ENCODE measurements at regions not wholly inside any gene's neighbourhood (a gene's known extent, or its start where the extent isn't known, plus 50 kb on each side); places are given as distances from the start of the nearest gene placed in this dataset.
"Not testable (repeated sequence)": the region's sequence is repeated elsewhere in the genome, so short reads cannot be mapped to it uniquely, and the experiment has no call there.

DNA sequence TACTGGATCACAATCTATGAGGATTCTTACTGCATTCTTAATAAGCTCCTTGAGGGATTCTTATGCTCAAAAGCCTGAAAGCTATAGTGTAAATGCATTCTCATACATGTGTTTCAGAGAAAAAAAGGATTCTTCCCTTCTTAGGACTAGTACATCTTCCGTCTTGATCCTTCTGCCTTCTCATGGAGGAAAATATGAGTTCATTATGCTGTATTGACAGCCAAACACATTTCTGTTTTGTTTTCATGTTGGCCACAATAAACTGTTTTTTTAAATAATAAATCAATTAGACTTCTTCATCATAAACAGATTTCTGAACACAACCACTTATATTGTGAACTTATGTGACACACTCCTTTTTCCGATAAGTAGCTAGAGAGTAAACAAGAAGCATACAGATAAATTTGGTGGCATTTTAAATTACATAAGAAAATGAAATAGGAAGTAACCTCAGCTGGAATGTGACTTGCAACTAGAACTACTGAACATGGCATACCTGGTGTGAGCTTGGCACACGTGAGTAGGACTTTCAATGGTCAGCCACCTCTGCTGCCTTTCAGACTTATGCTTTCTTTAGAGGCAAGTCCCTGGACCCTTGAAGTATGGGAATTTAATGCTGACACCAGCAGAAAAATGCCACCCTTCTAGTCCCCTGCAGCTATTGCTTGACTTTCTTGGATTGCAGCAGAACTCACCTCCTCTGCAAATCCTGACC lies 350.4 kb downstream of the BCKDHB start:
- DNase-seq (no peak), ATAC-seq (no peak)

DNA sequence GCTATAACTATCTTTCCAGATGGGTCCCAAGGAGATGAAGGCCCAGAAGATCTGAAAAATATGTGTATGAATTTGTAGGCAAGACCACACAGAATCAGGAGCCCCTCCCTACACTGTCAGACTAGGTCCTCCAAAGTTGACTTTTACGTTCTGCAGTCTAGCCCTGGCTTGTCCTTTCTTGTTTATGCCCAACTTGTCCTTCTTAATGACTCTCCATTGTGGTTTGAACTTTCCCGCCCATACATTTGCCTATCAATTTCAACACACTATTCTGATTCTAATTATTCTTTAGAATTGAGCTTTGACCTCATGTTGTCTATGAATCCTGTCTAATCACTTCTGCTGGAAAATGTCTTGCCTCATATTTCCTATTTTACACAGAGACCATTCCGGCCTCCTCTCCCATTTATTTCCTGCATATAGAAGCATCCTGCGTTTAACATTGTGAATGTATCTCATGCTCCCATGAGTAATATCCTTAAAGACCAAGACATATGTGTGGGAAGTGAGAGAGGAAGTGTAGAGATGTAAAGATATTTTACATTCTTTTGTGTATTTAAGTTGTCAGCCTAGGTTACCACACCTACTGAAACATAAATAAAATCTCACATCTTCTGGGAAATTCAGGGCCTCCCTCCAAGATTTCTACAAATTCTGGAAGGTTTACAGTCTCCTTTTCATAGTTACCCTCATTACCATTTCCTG lies 348.3 kb downstream of the BCKDHB start:
- ATAC-seq (no peak), DNase-seq (no peak)

DNA sequence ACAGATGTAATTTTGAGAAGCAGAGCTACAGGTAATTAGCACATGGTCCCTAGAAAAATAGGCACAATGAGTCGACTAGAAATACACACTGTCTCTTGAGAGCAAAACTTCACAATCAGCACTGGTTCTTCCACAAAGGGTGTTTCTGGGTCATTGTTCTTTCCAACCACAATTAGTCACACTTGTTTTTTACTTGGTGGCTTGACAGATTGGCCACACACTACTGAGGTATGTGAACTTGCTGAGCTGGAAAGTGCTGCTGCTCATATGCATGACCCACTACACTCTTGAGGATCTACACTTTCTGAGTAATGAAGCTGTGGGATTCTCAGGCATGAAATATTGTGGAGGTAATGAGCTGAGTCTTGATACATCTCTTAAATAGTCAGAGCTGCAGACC lies 347.7 kb downstream of the BCKDHB start:
- DNase-seq (no peak), ATAC-seq (peak; percentile 88)

DNA sequence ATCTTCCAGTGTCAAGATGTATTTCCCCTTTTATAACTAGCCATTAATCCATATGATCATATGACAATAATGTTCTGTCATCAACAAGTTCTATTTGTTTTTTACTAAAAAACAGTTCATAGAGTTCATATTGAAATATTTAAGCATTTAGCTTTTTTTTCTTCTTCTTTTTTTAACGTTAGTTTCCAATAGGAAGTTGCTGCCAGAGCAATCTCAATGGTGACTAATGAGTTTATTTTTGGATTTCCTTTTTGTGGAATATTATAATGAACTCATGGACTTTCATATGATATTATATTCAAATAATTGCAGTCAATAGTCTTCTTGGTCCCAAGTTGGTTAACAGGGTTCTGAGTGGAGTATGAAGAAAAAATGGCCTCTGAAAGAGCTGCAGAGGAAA lies 343.3 kb downstream of the BCKDHB start:
- ATAC-seq (no peak), DNase-seq (no peak)

DNA sequence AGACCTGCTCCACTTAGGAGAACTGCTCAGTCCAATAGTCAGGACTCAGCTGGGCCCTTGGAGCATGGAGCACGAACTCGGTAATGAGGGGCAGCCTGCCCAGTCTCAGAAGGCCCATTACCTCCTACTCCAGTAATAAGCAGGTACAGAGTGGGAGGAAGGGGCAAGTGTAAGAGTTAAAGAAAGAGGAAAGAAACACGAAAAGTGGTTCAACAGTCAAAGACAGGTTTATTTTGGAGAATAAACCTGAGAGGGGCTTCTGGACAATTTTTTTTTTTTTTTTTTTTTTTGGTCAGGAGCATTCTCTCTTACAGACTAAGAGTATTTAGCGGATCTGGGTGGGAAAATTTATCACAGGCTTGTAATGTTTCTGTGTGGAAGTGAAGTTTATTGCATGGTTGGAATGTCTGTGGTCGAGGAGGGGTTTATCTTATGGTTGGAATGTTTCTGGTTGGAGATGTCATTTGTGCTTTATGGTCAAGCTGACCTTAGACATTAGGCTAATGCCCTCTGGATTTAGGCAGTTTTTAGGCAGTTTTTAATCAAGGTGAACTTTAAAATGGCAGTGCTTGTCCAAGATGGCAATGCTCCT lies 340.1 kb downstream of the BCKDHB start:
- ATAC-seq (no peak), DNase-seq (no peak)

DNA sequence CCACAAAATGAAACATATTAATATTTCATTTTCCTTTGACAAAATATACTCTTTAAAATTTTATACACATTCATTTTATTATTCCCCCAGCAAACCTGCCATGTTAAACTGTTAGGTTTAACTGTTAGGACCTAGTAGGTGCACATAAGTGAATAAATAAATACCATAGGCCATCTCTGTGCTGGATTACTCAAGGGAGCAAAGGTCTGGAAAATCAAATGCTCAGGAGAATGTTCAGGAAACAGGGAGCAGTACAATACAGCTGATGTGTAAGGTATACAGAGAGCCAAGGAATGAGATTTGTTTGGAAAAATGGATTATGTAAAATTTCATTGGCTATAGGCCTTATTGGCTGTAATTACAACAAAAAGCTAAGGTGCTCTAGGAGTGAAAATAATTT lies 339.3 kb downstream of the BCKDHB start:
- DNase-seq (no peak), ATAC-seq (no peak)

DNA sequence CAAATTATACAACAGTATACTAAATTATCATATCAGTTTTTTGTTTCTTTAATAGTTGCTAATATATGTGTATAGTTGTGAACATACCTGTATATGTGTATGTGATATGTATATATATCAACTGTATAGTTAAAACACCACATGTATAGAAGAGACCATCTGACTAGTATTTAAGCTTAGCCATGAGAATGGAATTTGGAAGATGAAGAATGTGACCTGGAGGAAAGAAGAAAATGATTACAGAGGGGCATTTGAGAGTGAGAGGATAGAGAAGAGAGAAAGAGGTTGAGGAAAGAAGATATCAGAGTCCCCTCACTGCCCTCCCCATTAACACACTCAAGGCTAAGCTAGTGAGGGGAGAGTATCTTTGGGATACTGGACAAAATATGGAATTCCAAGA lies 335.9 kb downstream of the BCKDHB start:
- ATAC-seq (no peak), DNase-seq (no peak)

DNA sequence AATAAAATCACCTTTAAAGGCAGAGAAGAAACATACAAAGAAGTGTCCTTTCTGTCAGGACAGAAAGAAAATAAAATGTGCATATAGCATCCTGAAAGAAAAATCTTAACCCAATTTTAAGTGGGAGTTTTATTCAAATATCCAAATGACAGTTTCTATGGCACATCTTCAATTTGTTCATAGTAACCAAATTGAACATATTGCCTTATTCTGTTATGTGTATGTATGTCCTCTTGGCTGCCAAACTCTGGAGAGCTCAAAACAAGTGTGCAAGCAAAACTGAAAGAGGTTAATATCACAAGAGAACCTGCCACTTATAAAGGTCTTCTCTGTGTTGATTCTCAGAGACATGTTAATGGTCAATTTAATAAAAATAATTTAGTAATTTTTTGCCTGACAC lies 334.7 kb downstream of the BCKDHB start:
- DNase-seq (no peak), ATAC-seq (no peak)

DNA sequence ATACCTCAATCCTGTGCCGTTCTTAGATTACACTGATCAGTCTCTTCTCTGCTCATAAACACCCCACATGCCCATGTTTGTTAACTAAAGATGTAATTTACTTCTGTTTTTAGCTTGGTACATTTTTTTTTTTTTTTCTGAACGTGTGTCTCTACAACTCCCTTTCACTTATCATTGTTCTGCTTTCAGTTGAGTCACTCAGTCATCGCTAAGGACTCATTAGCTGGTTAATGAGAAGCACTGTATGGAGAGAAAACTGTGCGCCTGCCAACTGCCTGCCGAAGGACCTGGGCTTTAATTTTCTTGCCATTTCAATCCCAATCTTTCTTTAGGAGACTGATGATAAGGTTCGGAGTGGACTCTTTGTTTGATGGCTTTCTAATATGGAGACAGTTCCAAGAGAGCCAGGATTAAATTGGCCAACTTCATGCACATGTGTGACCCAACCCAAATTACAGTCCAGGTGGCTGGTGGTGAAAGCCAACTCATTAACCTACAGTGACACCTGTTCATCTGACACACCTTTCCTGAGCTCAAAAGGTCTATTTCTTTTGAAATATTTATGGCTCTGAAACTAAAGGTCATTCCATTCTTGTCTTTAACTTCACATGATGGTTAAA lies 334.1 kb downstream of the BCKDHB start:
- ATAC-seq = no peak
- no peak for DNase-seq

DNA sequence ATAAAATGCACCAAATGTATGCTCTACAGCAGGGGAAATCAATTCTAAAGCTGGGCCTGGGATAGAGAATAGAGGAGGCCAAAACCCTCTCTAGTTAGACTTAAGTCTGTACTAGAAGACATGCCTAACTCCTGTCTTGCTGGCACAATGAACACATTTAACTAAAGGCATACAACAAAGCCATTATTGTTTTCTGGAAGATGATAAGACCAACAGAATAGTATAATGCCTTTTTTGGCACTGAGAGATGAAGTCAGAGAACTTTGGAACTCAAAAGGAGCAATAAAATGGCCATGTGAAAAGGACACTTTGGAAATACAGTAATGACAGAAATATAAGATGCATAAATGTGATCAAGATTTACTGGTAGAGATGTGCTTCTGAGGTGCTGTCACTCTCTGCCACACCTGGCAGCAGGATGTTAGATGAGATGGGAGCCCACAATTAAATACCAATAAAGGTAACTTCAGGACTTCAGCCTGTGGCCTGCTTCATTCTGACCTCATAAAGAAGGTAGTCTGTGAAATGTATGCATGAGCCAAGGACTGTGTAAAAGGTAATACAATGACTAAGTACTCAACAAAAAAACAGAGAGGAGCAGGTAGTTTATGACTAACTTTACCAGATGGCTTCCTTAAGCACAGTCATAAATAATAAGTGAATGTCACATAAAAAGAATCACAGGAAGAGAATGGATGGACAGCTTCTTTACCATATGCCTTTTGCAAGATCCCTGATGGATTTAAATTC lies 333.4 kb downstream of the BCKDHB start:
- ATAC-seq (no peak), DNase-seq (no peak)

DNA sequence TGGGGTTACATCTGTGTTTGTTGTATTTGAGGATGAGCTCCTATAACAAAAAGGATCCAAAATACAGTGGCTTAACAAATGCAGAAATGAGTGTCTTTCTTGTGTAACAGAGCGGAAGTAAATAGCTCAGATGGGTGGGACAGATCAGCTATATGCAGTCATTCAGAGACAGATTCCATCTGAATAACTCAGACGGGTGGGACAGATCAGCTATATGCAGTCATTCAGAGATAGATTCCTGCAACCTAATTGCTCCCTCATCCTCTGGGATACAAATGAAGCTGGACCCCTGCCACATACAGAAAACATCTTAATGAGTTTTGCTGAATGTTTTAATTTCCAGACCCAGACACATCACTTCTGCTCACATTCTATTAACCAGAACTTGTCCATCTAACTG lies 332.3 kb downstream of the BCKDHB start:
- no peak for ATAC-seq
- DNase-seq = no peak

DNA sequence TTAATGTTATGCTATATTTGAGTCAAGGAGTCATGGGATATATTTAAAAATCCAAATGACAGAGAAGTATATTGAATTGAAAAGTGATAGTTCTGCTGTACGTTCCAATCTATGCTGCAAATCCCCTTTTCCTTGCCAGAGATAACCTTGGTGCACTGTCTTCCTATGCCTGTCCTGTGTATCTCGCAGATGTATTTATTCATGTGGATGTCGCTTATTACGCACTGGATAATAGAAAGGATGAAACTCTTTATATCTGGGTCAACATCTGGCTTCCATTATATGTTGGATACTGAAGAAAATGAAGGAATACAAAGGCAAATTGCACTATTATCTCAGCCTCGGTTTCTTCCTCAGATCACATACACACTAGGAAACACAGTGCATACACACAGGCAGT lies 331.3 kb downstream of the BCKDHB start:
- ATAC-seq (no peak), DNase-seq (no peak)

DNA sequence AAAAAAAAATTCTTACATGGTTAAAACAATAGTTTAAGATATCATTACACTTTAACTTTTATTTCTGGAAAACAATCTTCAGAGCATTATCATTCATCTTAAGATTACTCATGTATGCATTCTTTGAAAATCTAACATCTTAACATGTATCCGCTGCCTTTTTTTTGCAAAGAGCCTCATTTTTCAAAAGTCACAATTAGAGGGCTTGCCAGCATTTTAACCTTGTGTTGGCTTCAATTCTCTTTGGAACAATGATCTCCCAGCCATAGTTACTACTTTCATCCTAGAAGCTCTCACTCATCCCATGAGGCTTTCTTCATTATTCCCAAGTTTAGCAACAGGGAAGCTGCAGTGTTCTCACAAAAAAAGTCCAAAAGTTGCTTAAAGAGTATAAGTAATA lies 330.8 kb downstream of the BCKDHB start:
- DNase-seq (no peak), ATAC-seq (no peak)

DNA sequence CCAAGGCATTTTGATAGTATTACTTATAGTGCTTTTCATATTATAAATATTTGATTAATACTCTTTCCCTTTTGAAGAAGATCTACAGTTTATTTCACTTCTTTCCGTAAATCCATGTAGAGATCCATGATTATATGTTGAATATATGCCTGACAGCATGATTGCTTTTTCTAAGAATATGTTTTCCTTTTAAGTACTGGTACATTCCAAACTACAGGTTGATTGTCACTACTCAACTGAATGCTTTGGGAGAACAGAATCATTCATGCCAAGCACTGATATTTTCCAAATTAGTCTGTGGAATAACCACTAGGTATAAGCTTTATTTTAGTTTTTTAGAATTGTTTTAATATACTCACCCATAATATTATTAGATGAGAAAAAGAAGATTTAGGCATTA lies 330.2 kb downstream of the BCKDHB start:
- DNase-seq = no peak
- ATAC-seq = no peak

DNA sequence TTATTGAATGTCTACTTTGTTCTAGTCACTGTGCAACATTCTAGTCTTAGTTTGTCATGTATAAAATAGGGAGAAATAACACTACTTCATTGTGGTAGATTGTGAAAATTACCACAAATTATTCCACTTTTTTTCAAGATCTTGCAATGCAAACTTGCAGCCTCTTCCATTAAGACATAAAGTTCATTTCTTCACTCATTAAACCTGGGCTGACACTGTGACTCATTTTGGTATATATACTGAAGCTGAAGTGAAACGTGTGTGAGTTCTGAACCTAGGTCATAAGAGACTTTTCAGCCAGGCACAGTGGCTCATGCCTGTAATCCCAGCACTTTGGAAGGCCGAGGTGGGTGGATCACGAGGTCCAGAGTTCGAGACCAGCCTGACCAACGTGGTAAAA lies 329.0 kb downstream of the BCKDHB start:
- DNase-seq = no peak
- ATAC-seq = no peak

DNA sequence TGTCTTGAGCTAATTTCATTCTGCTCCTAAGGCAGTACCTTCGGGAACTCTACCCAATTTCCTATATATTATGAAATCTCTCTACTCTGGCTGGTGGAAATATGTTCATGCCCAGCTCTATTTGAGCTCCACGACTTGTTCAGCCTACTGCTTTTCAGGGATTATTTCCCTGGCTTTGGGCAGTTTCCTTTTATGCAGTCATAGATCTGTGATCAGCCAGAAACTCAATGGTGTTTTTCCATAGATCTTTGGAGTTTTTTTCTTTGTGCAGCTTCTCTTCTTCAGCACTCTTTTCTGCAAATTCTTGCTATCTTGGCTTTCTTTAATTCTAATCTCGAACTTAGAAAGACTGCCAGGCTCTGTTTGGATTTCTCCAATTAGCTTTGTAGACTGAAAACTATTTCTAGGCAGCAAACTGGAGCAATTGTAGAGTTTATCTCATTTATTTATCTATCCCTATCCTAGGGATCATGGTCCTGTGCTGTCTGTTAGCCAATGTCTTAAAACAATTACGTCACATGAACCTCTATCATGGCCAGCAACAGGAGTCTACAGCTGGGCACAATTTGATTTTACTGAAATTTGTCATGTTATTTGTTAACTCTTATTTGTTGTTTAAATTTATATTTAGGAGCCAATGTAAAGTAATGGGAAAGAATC lies 328.4 kb downstream of the BCKDHB start:
- ATAC-seq (no peak), DNase-seq (no peak)

DNA sequence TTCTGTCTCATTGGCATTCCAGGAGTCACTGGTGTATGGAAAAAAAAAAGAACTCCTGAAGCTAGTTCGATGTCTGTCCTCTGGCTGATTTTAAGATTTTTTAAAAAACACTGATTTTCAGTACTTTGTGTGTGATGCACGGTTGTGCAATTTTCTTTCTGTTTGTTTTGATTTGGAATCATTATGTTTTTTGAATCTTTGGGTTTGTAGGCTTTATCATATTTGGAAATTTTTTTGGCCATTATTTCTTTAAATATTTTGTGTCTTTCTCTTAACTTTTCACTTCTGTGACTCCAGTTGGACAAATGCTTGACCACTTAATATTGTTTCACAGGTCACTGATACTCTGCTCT lies 327.2 kb downstream of the BCKDHB start:
- ATAC-seq (no peak), DNase-seq (no peak)

DNA sequence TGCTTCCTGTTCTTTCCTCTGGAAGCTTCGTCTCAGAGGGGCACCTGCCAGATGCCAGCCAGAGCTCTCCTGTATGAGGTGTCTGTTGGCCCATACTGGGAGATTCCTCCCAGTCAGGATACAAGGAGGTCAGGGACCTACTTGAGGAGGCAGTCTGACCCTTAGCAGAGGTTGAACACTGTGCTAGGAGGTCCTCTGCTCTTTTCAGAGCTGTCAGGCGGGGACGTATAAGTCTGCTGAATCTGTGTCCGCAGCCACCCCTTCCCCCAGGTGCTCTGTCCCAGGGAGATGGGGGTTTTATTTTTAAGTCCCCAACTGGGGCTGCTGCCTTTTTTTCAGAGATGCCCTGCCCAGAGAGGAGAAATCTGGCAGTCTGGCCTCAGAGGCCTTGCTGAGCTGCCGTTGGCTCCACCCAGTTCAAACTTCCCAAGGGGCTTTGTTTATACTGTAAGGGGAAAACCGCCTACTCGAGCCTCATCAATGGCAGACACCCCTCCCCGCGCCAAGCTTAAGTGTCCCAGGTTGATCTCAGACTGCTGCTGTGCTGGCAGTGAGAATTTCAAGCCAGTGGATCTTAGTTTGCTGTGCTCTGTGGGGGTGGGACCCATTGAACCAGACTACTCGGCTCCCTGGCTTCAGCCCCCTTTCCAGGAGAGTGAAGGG lies 326.7 kb downstream of the BCKDHB start:
- no peak for DNase-seq
- ATAC-seq = no peak

DNA sequence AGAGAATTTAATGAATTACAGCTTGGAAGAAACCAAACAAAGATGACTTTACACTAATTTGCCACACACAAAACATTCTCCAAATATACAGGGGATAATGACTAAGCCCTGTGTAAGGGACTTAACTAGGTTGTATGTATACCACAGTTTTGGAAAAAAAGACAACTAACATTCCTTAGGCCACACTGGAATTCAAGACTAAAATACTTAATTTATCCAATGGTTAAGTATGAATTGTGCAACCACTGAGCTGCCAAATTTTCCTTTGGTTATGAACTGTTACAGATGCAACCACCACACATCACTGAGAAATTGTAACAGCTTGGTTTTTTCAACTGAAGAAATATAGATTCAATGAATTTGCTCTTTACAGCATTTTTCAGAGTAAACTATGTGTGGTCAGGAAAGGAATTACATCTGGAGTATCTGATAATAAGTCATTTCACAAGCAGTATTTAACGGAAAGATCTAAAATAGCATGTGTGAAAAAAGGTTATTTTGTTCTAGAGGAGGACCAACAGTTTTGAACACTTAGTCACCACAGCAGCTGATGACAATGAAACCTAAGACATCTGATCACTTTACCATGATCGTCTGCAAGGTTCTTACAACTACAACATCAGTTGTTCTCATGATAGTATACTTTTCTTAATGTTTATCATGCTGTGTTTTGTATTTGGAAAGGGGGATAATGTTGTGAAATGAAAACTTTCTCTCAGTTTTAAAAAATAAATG lies 318.8 kb downstream of the BCKDHB start:
- ATAC-seq (no peak), DNase-seq (no peak)

DNA sequence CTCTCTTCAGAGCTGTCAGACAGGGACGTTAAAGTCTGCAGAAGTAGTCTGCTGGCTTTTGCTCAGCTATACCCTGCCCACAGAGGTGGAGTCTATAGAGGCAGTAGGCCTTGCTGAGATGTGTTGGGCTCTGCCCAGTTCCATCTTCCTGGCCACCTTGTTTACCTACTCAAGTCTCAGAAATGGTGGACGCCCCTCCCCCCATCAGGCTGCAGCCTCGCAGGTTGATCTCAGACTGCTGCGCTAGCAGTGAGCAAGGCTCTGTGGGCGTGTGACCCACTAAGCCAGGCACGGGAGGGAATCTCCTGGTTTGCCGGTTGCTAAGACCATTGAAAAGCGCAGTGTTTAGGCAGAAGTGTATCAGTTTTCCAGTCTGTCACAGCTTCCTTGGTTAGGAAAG lies 305.0 kb downstream of the BCKDHB start:
- ATAC-seq (no peak), DNase-seq (no peak)

DNA sequence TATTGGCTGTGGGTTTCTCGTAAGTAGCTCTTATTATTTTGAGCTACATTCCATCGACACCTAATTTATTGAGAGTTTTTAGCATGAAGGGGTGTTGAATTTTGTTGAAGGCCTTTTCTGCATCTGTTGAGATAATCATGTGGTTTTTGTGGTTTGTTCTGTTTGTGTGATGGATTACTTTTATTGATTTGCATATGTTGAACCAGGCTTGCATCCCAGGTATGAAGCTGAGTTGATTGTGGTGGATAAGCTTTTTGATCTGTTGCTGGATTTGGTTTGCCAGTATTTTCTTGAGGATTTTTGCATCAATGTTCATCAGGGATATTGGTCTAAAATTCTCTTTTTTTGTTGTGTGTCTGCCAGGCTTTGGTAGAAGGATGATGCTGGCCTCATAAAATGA lies 301.5 kb downstream of the BCKDHB start:
- not testable (repeated sequence) for DNase-seq, ATAC-seq
